H9 (cell line): ENCODE measurements at regions not wholly inside any gene's neighbourhood (a gene's known extent, or its start where the extent isn't known, plus 50 kb on each side); places are given as distances from the start of the nearest gene placed in this dataset.

Source experiments
- DNase-seq: peaks from one replicate; pipeline ENCODE4 v3.0.0-alpha.2; 2017
- H2AFZ ChIP-seq: one replicate; pipeline ENCODE4 v1.6.1; 2013; ENCODE audit warnings: mild to moderate bottlenecking, low read length, control low read depth, moderate library complexity
- H2AK5ac ChIP-seq: 2 replicates; pipeline ENCODE4 v1.6.1; 2013; ENCODE audit warnings: low read length, control low read depth, mixed read lengths; ENCODE audit not compliant: insufficient read length
- H2BK120ac ChIP-seq: one replicate; pipeline ENCODE4 v1.6.1; 2013; ENCODE audit warnings: low read depth, mild to moderate bottlenecking, low read length, control low read depth, inconsistent platforms; ENCODE audit not compliant: poor library complexity, severe bottlenecking
- H2BK12ac ChIP-seq: 2 replicates; pipeline ENCODE4 v1.6.1; 2013; ENCODE audit warnings: low read length, control low read depth, mixed read lengths, low read depth; ENCODE audit not compliant: insufficient read length
- H2BK15ac ChIP-seq: 2 replicates; pipeline ENCODE4 v1.6.1; 2013; ENCODE audit warnings: low read depth, low read length, control low read depth
- H2BK20ac ChIP-seq: one replicate; pipeline ENCODE4 v1.6.1; 2013; ENCODE audit warnings: low read depth, mild to moderate bottlenecking, low read length, control low read depth, inconsistent platforms; ENCODE audit not compliant: poor library complexity, severe bottlenecking
- H2BK5ac ChIP-seq: 2 replicates; pipeline ENCODE4 v1.6.1; 2013; ENCODE audit warnings: low read length, control low read depth, mixed read lengths; ENCODE audit not compliant: insufficient read length
- H3K14ac ChIP-seq: 2 replicates; pipeline ENCODE4 v1.6.1; 2013; ENCODE audit warnings: low read length, control low read depth; ENCODE audit not compliant: insufficient read depth
- H3K18ac ChIP-seq: 2 replicates; pipeline ENCODE4 v1.6.1; 2013; ENCODE audit warnings: low read depth, mild to moderate bottlenecking, mixed read lengths, low read length, control low read depth; ENCODE audit not compliant: insufficient read length
- H3K23ac ChIP-seq: 2 replicates; pipeline ENCODE4 v1.6.1; 2013; ENCODE audit warnings: low read length, control low read depth, mixed read lengths, low read depth; ENCODE audit not compliant: insufficient read length
- H3K23me2 ChIP-seq: 2 replicates; pipeline ENCODE4 v1.6.1; 2013; ENCODE audit warnings: low read depth, mild to moderate bottlenecking, mixed read lengths, low read length, control low read depth; ENCODE audit not compliant: insufficient read length, poor library complexity, severe bottlenecking
- H3K27ac ChIP-seq: 2 replicates; pipeline ENCODE4 v1.5.1; 2013; ENCODE audit warnings: low read length, control low read depth, mixed read lengths, low read depth; ENCODE audit not compliant: insufficient read length
- H3K27me3 ChIP-seq: 2 replicates; pipeline ENCODE4 v1.6.1; 2013; ENCODE audit warnings: low read length, control low read depth, inconsistent platforms; ENCODE audit not compliant: insufficient read depth
- H3K4ac ChIP-seq: 2 replicates; pipeline ENCODE4 v1.6.1; 2013; ENCODE audit warnings: low read depth, mild to moderate bottlenecking, control low read depth, inconsistent platforms, low read length, moderate library complexity
- H3K4me1 ChIP-seq: 2 replicates; pipeline ENCODE4 v1.6.1; 2013; ENCODE audit warnings: low read length, control low read depth, inconsistent platforms; ENCODE audit not compliant: insufficient read depth
- H3K4me2 ChIP-seq: 2 replicates; pipeline ENCODE4 v1.6.1; 2013; ENCODE audit warnings: low read length, control low read depth, mixed read lengths; ENCODE audit not compliant: insufficient read length, insufficient read depth
- H3K56ac ChIP-seq: 2 replicates; pipeline ENCODE4 v1.6.1; 2013; ENCODE audit warnings: low read depth, mild to moderate bottlenecking, mixed read lengths, low read length, control low read depth; ENCODE audit not compliant: insufficient read length
- H3K79me1 ChIP-seq: 2 replicates; pipeline ENCODE4 v1.6.1; 2013; ENCODE audit warnings: low read depth, mild to moderate bottlenecking, moderate library complexity, low read length, control low read depth, inconsistent platforms; ENCODE audit not compliant: insufficient read depth, poor library complexity, severe bottlenecking
- H3K79me2 ChIP-seq: 2 replicates; pipeline ENCODE4 v1.6.1; 2013; ENCODE audit warnings: low read length, control low read depth, inconsistent platforms; ENCODE audit not compliant: insufficient read depth
- H3K9ac ChIP-seq: 2 replicates; pipeline ENCODE4 v1.6.1; 2013; ENCODE audit warnings: low read length, control low read depth, mixed read lengths; ENCODE audit not compliant: insufficient read length; ENCODE audit errors: extremely low read depth
- H3K9me3 ChIP-seq: one replicate; pipeline ENCODE4 v1.6.1; 2013; ENCODE audit warnings: low read depth, low read length, inconsistent platforms; ENCODE audit not compliant: control insufficient read depth
- H3T11ph ChIP-seq: one replicate; pipeline ENCODE4 v1.6.1; 2013; ENCODE audit warnings: mild to moderate bottlenecking, low read length, control low read depth, inconsistent platforms
- H4K20me1 ChIP-seq: one replicate; pipeline ENCODE4 v1.6.1; 2013; ENCODE audit not compliant: control insufficient read depth, insufficient read length, insufficient read depth
- H4K5ac ChIP-seq: 2 replicates; pipeline ENCODE4 v1.6.1; 2013; ENCODE audit warnings: low read depth, mild to moderate bottlenecking, mixed read lengths, low read length, control low read depth; ENCODE audit not compliant: insufficient read length
- H4K8ac ChIP-seq: replicated peaks from 2 replicates; pipeline ENCODE4 v1.6.1; 2013; ENCODE audit warnings: low read length, control low read depth, mixed read lengths, low read depth; ENCODE audit not compliant: insufficient read length
- H4K91ac ChIP-seq: 2 replicates; pipeline ENCODE4 v1.6.1; 2013; ENCODE audit warnings: low read depth, mild to moderate bottlenecking, moderate library complexity, mixed read lengths, low read length, control low read depth; ENCODE audit not compliant: insufficient read length
- H3K27ac Mint-ChIP-seq, 3 experiments: 2 replicates in 2 of 3; 3 replicates in 1 of 3; pipeline ENCODE4 v1.8.0; 2020 to 2021; ENCODE audit warnings: mixed read lengths in 3 of 3, mild to moderate bottlenecking in 1 of 3, moderate library complexity in 1 of 3
- H3K27me3 Mint-ChIP-seq: 2 replicates; pipeline ENCODE4 v1.8.0; 2021; ENCODE audit warnings: low read depth, mild to moderate bottlenecking, moderate library complexity, mixed read lengths
- H3K36me3 Mint-ChIP-seq, 3 experiments: 2 replicates in 2 of 3; 3 replicates in 1 of 3; pipeline ENCODE4 v1.8.0; 2020 to 2021; ENCODE audit warnings: low read depth in 3 of 3, mixed read lengths in 3 of 3; ENCODE audit not compliant: insufficient read depth in 1 of 3
- H3K4me1 Mint-ChIP-seq, 2 experiments: 2 replicates each; pipeline ENCODE4 v1.8.0; 2020; ENCODE audit warnings: mixed read lengths in 2 of 2
- H3K4me3 Mint-ChIP-seq, 2 experiments: 2 replicates in 1 of 2; 3 replicates in 1 of 2; pipeline ENCODE4 v1.8.0; 2020 to 2021; ENCODE audit warnings: mild to moderate bottlenecking in 2 of 2, mixed read lengths in 2 of 2, moderate library complexity in 1 of 2
- H3K9me3 Mint-ChIP-seq, 2 experiments: 2 replicates in 1 of 2; 3 replicates in 1 of 2; pipeline ENCODE4 v1.8.0; 2020; ENCODE audit warnings: mild to moderate bottlenecking in 2 of 2, mixed read lengths in 2 of 2, moderate library complexity in 1 of 2
- TF ChIP-seq, protein P1 (sequence below): fragments of 200-600 bp; sonication (generic); conservative IDR thresholded peaks from 3 replicates; pipeline ENCODE4 v1.8.0; 2021; ENCODE audit warnings: antibody characterized with exemption, mild to moderate bottlenecking

DNA sequence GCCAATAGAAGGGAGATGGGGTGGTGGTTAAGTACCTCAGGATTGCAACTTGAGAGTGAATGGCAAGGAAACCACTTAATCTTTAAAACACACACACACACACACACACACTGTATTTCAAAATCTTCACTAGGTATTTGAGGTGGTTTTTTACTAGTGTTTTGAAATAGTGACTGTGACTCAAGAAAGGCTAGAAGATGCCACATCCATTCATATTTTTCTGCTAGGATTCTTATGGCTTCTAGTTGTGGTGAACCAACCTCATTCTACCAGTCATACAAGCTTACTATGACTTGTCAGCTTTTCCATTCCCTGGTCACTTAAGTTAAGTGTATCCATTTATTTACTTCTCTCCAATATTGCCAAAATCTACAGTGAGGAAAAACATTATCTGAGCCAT lies 519.4 kb upstream of the JAG1 start:
- H4K91ac ChIP-seq: no peak overlapping the region
- no peak overlapping the region for H3K4ac ChIP-seq
- H4K8ac ChIP-seq: no peak overlapping the region
- H2BK5ac ChIP-seq: no peak overlapping the region
- no peak overlapping the region for H3K18ac ChIP-seq
- Mint-ChIP-seq H3K36me3 (no peaks in the 10 kb centered on the region), H3K4me3 (no peak overlapping the region), H3K27me3 (no peaks in the 10 kb centered on the region), H3K4me1 (no peaks in the 10 kb centered on the region; a peak in 1 of 4 replicates), H3K9me3 (no peaks in the 10 kb centered on the region), H3K27ac (no peak overlapping the region)
- no peak overlapping the region for H2AK5ac ChIP-seq
- H3K4me1 ChIP-seq: no peaks in the 10 kb centered on the region
- H2AFZ ChIP-seq: no peak overlapping the region
- no peaks in the 10 kb centered on the region for H4K20me1 ChIP-seq
- no peak overlapping the region for H2BK15ac ChIP-seq
- no peaks in the 10 kb centered on the region for H3K79me2 ChIP-seq
- H4K5ac ChIP-seq: no peak overlapping the region
- H3K4me2 ChIP-seq: no peak overlapping the region
- H3T11ph ChIP-seq: no peak overlapping the region
- H3K9ac ChIP-seq: no peak overlapping the region
- no peaks in the 10 kb centered on the region for H3K79me1 ChIP-seq
- no peak overlapping the region for H3K56ac ChIP-seq
- no peak overlapping the region for H3K27ac ChIP-seq
- TF ChIP-seq, protein P1, sequence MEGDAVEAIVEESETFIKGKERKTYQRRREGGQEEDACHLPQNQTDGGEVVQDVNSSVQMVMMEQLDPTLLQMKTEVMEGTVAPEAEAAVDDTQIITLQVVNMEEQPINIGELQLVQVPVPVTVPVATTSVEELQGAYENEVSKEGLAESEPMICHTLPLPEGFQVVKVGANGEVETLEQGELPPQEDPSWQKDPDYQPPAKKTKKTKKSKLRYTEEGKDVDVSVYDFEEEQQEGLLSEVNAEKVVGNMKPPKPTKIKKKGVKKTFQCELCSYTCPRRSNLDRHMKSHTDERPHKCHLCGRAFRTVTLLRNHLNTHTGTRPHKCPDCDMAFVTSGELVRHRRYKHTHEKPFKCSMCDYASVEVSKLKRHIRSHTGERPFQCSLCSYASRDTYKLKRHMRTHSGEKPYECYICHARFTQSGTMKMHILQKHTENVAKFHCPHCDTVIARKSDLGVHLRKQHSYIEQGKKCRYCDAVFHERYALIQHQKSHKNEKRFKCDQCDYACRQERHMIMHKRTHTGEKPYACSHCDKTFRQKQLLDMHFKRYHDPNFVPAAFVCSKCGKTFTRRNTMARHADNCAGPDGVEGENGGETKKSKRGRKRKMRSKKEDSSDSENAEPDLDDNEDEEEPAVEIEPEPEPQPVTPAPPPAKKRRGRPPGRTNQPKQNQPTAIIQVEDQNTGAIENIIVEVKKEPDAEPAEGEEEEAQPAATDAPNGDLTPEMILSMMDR: no peak
- no peak for DNase-seq
- H2BK20ac ChIP-seq: no peak overlapping the region
- no peak overlapping the region for H2BK120ac ChIP-seq
- no peaks in the 10 kb centered on the region for H3K9me3 ChIP-seq
- H3K14ac ChIP-seq: no peak overlapping the region
- H3K23ac ChIP-seq: no peak overlapping the region
- no peaks in the 10 kb centered on the region for H3K23me2 ChIP-seq
- H3K27me3 ChIP-seq: no peaks in the 10 kb centered on the region
- no peak overlapping the region for H2BK12ac ChIP-seq
